Stimulated activated CD4-positive, alpha-beta T cell treated with anti-CD3 and anti-CD28 coated beads, Interleukin-12 subunit alpha, Interleukin-12 subunit beta, amount 100 ng/mL, for 4 hours (primary cell): ENCODE measurements at regions not wholly inside any gene's neighbourhood (a gene's known extent, or its start where the extent isn't known, plus 50 kb on each side); places are given as distances from the start of the nearest gene placed in this dataset.
"Not testable (repeated sequence)": the region's sequence is repeated elsewhere in the genome, so short reads cannot be mapped to it uniquely, and the experiment has no call there.

Source experiments
- DNase-seq: peaks from one replicate; pipeline ENCODE4 v3.0.0-alpha.2; 2020

- DNase-seq = no peak
Observed at GRCh38 chrX:39418731-39419638, 617.7 kb downstream of the MID1IP1 start.

- DNase-seq = no peak
Observed at GRCh38 chrX:39421006-39421405, 619.7 kb downstream of the MID1IP1 start.

GRCh38 chrX:39425124-39425806 lies 624.0 kb downstream of the MID1IP1 start:
- no peak for DNase-seq

- DNase-seq = no peak
Observed at GRCh38 chrX:39426101-39426500, 624.8 kb downstream of the MID1IP1 start.

- DNase-seq = no peak
Observed at GRCh38 chrX:39427492-39427891, 626.2 kb downstream of the MID1IP1 start.

- DNase-seq = no peak
Observed at GRCh38 chrX:39427906-39428305, 626.6 kb downstream of the MID1IP1 start.

- no peak for DNase-seq
Observed at GRCh38 chrX:39430551-39430950, 629.3 kb downstream of the MID1IP1 start.

- no peak for DNase-seq
Observed at GRCh38 chrX:39431893-39432292, 630.6 kb downstream of the MID1IP1 start.

GRCh38 chrX:39434671-39435070 lies 633.4 kb downstream of the MID1IP1 start:
- DNase-seq = not testable (repeated sequence)

GRCh38 chrX:39436538-39436937 lies 635.3 kb downstream of the MID1IP1 start:
- DNase-seq = not testable (repeated sequence)

GRCh38 chrX:39437670-39438441 lies 636.6 kb downstream of the MID1IP1 start:
- DNase-seq = no peak

GRCh38 chrX:39438603-39439602 lies 637.6 kb downstream of the MID1IP1 start:
- no peak for DNase-seq

- no peak for DNase-seq
Observed at GRCh38 chrX:39439906-39440798, 638.9 kb downstream of the MID1IP1 start.

- no peak for DNase-seq
Observed at GRCh38 chrX:39440799-39441284, 639.6 kb downstream of the MID1IP1 start.

GRCh38 chrX:39442332-39442731 lies 641.1 kb downstream of the MID1IP1 start:
- no peak for DNase-seq

GRCh38 chrX:39443240-39443639 lies 642.0 kb downstream of the MID1IP1 start:
- DNase-seq = no peak

GRCh38 chrX:39445336-39445735 lies 644.1 kb downstream of the MID1IP1 start:
- DNase-seq = peak; percentile 50

- no peak for DNase-seq
Observed at GRCh38 chrX:39449352-39449751, 648.1 kb downstream of the MID1IP1 start.

GRCh38 chrX:39450234-39450977 lies 647.4 kb downstream of the BCOR start:
- no peak for DNase-seq

GRCh38 chrX:39451046-39451445 lies 646.7 kb downstream of the BCOR start:
- DNase-seq = no peak
